ENCODE measurements at regions not wholly inside any gene's neighbourhood (a gene's known extent, or its start where the extent isn't known, plus 50 kb on each side); places are given as distances from the start of the nearest gene placed in this dataset.

- TF ChIP-seq E2F1 (CRISPR knock-in tag; IDR thresholded peaks at IDR 0.05) (no peak), CTCF (IDR thresholded peaks at IDR 0.05) (no peak), TCF7 (CRISPR knock-in tag; IDR thresholded peaks at IDR 0.05; ENCODE audit: low read depth) (no peak), AFF4 (CRISPR knock-in tag; IDR thresholded peaks at IDR 0.05; ENCODE audit: borderline replicate concordance) (no peak), SP1 (CRISPR knock-in tag; conservative IDR thresholded peaks at IDR 0.05) (no peak), MYBL2 (CRISPR knock-in tag; IDR thresholded peaks at IDR 0.05) (no peak), CREM (CRISPR knock-in tag; IDR thresholded peaks at IDR 0.05) (no peak), USF2 (CRISPR knock-in tag; IDR thresholded peaks at IDR 0.05) (no peak)
These were observed 179.3 kb upstream of the ALG10B start for GRCh38 chr12:38137287-38137686.

Data from WTC11 (cell line).